GM23338 (cell line): ENCODE measurements at regions not wholly inside any gene's neighbourhood (a gene's known extent, or its start where the extent isn't known, plus 50 kb on each side); places are given as distances from the start of the nearest gene placed in this dataset.

ENCODE experiments used
- ATAC-seq: fragments of 200-7000 bp; cut with Tn5 transposase; 3 replicates; pipeline ENCODE4 v1.9.1; 2020
- DNase-seq: peaks from one replicate; pipeline ENCODE4 v3.0.0-alpha.2; 2015; ENCODE audit warnings: low spot score
- H2AFZ ChIP-seq: fragments of 200-600 bp; sonication (generic); 2 replicates; pipeline ENCODE4 v1.8.0; 2016; ENCODE audit warnings: antibody characterized with exemption, mild to moderate bottlenecking, moderate library complexity
- H3F3A ChIP-seq: fragments of 200-600 bp; sonication (generic); replicated peaks from 2 replicates; pipeline ENCODE4 v1.8.0; 2017; ENCODE audit warnings: antibody characterized with exemption, mixed run types, low read depth
- H3K27ac ChIP-seq: fragments of 200-600 bp; sonication (generic); 2 replicates; pipeline ENCODE4 v1.6.1; 2016; ENCODE audit warnings: low read depth
- H3K27me3 ChIP-seq: fragments of 200-600 bp; sonication (generic); 2 replicates; pipeline ENCODE4 v1.8.0; 2016; ENCODE audit warnings: mild to moderate bottlenecking, mixed run types, moderate library complexity; ENCODE audit not compliant: insufficient read depth
- H3K36me3 ChIP-seq: fragments of 200-600 bp; sonication (generic); 2 replicates; pipeline ENCODE4 v1.8.0; 2016; ENCODE audit warnings: mild to moderate bottlenecking; ENCODE audit not compliant: insufficient read depth
- H3K4me1 ChIP-seq: fragments of 200-600 bp; sonication (generic); 2 replicates; pipeline ENCODE4 v1.8.0; 2016; ENCODE audit warnings: mild to moderate bottlenecking, moderate library complexity; ENCODE audit not compliant: insufficient read depth
- H3K4me2 ChIP-seq: fragments of 200-600 bp; sonication (generic); 2 replicates; pipeline ENCODE4 v1.7.1; 2017; ENCODE audit warnings: mixed run types
- H3K4me3 ChIP-seq: fragments of 200-600 bp; sonication (generic); 2 replicates; pipeline ENCODE4 v1.6.1; 2016; ENCODE audit warnings: mixed run types
- H3K79me2 ChIP-seq: fragments of 200-600 bp; sonication (generic); replicated peaks from 2 replicates; pipeline ENCODE4 v1.8.0; 2017; ENCODE audit warnings: mild to moderate bottlenecking; ENCODE audit not compliant: insufficient read depth
- H3K9me2 ChIP-seq: fragments of 200-600 bp; sonication (generic); 2 replicates; pipeline ENCODE4 v1.8.0; 2017; ENCODE audit not compliant: insufficient read depth
- H4K20me1 ChIP-seq: fragments of 200-600 bp; sonication (generic); replicated peaks from 2 replicates; pipeline ENCODE4 v1.8.0; 2017; ENCODE audit warnings: mild to moderate bottlenecking; ENCODE audit not compliant: insufficient read depth
- H3K27ac Mint-ChIP-seq: 2 replicates; pipeline ENCODE4 v1.8.0; 2020; ENCODE audit warnings: inconsistent platforms, mild to moderate bottlenecking, moderate library complexity, mixed read lengths
- H3K27me3 Mint-ChIP-seq: 3 replicates; pipeline ENCODE4 v1.8.0; 2022; ENCODE audit warnings: low read depth, mild to moderate bottlenecking, moderate library complexity, mixed read lengths, inconsistent platforms; ENCODE audit not compliant: insufficient read depth, poor library complexity
- H3K36me3 Mint-ChIP-seq: 3 replicates; pipeline ENCODE4 v1.8.0; 2021; ENCODE audit warnings: low read depth, mild to moderate bottlenecking, inconsistent platforms, moderate library complexity, mixed read lengths
- H3K4me1 Mint-ChIP-seq: 3 replicates; pipeline ENCODE4 v1.8.0; 2020; ENCODE audit warnings: mild to moderate bottlenecking, inconsistent platforms, mixed read lengths
- H3K4me3 Mint-ChIP-seq: 3 replicates; pipeline ENCODE4 v1.8.0; 2021; ENCODE audit warnings: moderate library complexity, mild to moderate bottlenecking, inconsistent platforms, mixed read lengths
- H3K9me3 Mint-ChIP-seq: 3 replicates; pipeline ENCODE4 v1.8.0; 2020; ENCODE audit warnings: moderate library complexity, mild to moderate bottlenecking, inconsistent platforms, mixed read lengths
- EZH2 ChIP-seq: fragments of 200-600 bp; sonication (generic); IDR thresholded peaks from one replicate; pipeline ENCODE4 v1.8.0; 2017; ENCODE audit warnings: antibody characterized with exemption, mild to moderate bottlenecking, low read depth; ENCODE audit not compliant: unreplicated experiment
- EZH2phosphoT487 ChIP-seq: fragments of 200-600 bp; sonication (generic); IDR thresholded peaks from one replicate; pipeline ENCODE4 v1.8.1; 2018; ENCODE audit warnings: antibody characterized with exemption; ENCODE audit not compliant: unreplicated experiment
- NANOG ChIP-seq: IDR thresholded peaks from 2 replicates; pipeline ENCODE4 v1.6.1; 2016; ENCODE audit warnings: antibody characterized with exemption, borderline replicate concordance
- POLR2AphosphoS5 ChIP-seq: IDR thresholded peaks from 2 replicates; pipeline ENCODE4 v1.6.1; 2016; ENCODE audit warnings: antibody characterized with exemption, low read depth
- REST ChIP-seq: IDR thresholded peaks from one replicate; pipeline ENCODE4 v1.6.1; 2018; ENCODE audit warnings: antibody characterized with exemption; ENCODE audit not compliant: unreplicated experiment
- ZNF114 ChIP-seq: fragments of 250-450 bp; sonication (Bioruptor Pico); IDR thresholded peaks from 2 replicates; pipeline ENCODE4 v1.5.0; 2020; ENCODE audit warnings: mild to moderate bottlenecking, moderate library complexity
- ZNF462 ChIP-seq: fragments of 250-450 bp; sonication (Bioruptor Pico); IDR thresholded peaks from 2 replicates; pipeline ENCODE4 v1.5.0; 2020; ENCODE audit warnings: mild to moderate bottlenecking, moderate library complexity
- TF ChIP-seq, protein P1 (sequence below), 2 experiments: fragments of 200-600 bp in 1 of 2; sonication (generic) in 1 of 2; conservative IDR thresholded peaks; 2 replicates each; pipeline versions ENCODE4 v1.5.1 to v1.6.1; 2016 to 2017; ENCODE audit warnings: antibody characterized with exemption in 2 of 2, low read depth in 2 of 2, mild to moderate bottlenecking in 2 of 2, moderate library complexity in 1 of 2

- ATAC-seq (peak; percentile 90), DNase-seq (peak; percentile 62)
- peak; percentile 70; the same call in 1 of the 2 replicates for TF ChIP-seq ZNF462 (CRISPR knock-in tag)
- TF ChIP-seq EZH2phosphoT487, result no peak
- Histone ChIP-seq H3K4me3 (peak overlapping the region; percentile 39; the same call in 1 of the 2 replicates), H3K9me2 (0 out of 2 replicates have a peak, but pooled peaks cover 6% of the 10 kb centered on the region), H3K4me2 (peak overlapping the region; percentile 77), H3K36me3 (no peaks in the 10 kb centered on the region; the same call in 1 of the 2 replicates), H3F3A (no peaks in the 10 kb centered on the region), H3K27me3 (no peaks in the 10 kb centered on the region), H2AFZ (peak overlapping the region; percentile 57), H4K20me1 (no peaks in the 10 kb centered on the region), H3K4me1 (peaks cover 31% of the 10 kb centered on the region), H3K27ac (0 out of 2 replicates have a peak overlapping the region, but pooled peaks have one; percentile 24), H3K79me2 (no peaks in the 10 kb centered on the region)
- peaks cover 27% of the 10 kb centered on the region for H3K4me1 Mint-ChIP-seq
- no peak overlapping the region for H3K4me3 Mint-ChIP-seq
- H3K27me3 Mint-ChIP-seq, result peaks cover 8% of the 10 kb centered on the region
- peaks cover 16% of the 10 kb centered on the region; the same call in 2 of the 3 replicates for H3K9me3 Mint-ChIP-seq
- H3K36me3 Mint-ChIP-seq, result peaks cover 23% of the 10 kb centered on the region
- no peak overlapping the region for H3K27ac Mint-ChIP-seq
These were observed 724.2 kb upstream of the CELF2 start for GRCh38 chr10:10293481-10293951.

- Histone ChIP-seq H2AFZ (peak overlapping the region; percentile 98), H4K20me1 (no peaks in the 10 kb centered on the region), H3K27ac (no peak overlapping the region), H3K4me1 (peaks cover 31% of the 10 kb centered on the region), H3K27me3 (no peaks in the 10 kb centered on the region), H3K4me3 (peak overlapping the region; percentile 39; the same call in 1 of the 2 replicates), H3K9me2 (no peaks in the 10 kb centered on the region), H3F3A (no peaks in the 10 kb centered on the region), H3K36me3 (no peaks in the 10 kb centered on the region; the same call in 1 of the 2 replicates), H3K4me2 (peak overlapping the region; percentile 77), H3K79me2 (no peaks in the 10 kb centered on the region)
- no peak for DNase-seq
- no peak; the same call in 2 of the 3 replicates for ATAC-seq
- no peak overlapping the region for H3K27ac Mint-ChIP-seq
- H3K36me3 Mint-ChIP-seq, result peaks cover 20% of the 10 kb centered on the region
- peaks cover 5% of the 10 kb centered on the region for H3K27me3 Mint-ChIP-seq
- peaks cover 27% of the 10 kb centered on the region for H3K4me1 Mint-ChIP-seq
- H3K9me3 Mint-ChIP-seq, result peaks cover 14% of the 10 kb centered on the region; the same call in 2 of the 3 replicates
- no peak overlapping the region for H3K4me3 Mint-ChIP-seq
- TF ChIP-seq ZNF114 (CRISPR knock-in tag) (no peak), POLR2AphosphoS5 (no peak), EZH2 (no peak), REST (no peak), NANOG (no peak), EZH2phosphoT487 (no peak)
- TF ChIP-seq, protein P1, sequence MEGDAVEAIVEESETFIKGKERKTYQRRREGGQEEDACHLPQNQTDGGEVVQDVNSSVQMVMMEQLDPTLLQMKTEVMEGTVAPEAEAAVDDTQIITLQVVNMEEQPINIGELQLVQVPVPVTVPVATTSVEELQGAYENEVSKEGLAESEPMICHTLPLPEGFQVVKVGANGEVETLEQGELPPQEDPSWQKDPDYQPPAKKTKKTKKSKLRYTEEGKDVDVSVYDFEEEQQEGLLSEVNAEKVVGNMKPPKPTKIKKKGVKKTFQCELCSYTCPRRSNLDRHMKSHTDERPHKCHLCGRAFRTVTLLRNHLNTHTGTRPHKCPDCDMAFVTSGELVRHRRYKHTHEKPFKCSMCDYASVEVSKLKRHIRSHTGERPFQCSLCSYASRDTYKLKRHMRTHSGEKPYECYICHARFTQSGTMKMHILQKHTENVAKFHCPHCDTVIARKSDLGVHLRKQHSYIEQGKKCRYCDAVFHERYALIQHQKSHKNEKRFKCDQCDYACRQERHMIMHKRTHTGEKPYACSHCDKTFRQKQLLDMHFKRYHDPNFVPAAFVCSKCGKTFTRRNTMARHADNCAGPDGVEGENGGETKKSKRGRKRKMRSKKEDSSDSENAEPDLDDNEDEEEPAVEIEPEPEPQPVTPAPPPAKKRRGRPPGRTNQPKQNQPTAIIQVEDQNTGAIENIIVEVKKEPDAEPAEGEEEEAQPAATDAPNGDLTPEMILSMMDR (conservative IDR thresholded peaks at IDR 0.05; ENCODE audit: low read depth in 2 of 2), result no peak
These were observed 723.3 kb upstream of the CELF2 start for GRCh38 chr10:10294184-10294880.
